Ovary (tissue), 7 donors: ENCODE measurements at regions not wholly inside any gene's neighbourhood (a gene's known extent, or its start where the extent isn't known, plus 50 kb on each side); places are given as distances from the start of the nearest gene placed in this dataset.

ENCODE experiments used
- DNase-seq, 5 donors: peaks; one replicate each; pipeline ENCODE4 v3.0.0-alpha.2; 2019 to 2020
- H3K27ac ChIP-seq, 2 donors: fragments of 200-600 bp; one replicate each; pipeline versions ENCODE4 v1.5.1 to v1.8.0; 2019 to 2022
- H3K27me3 ChIP-seq: fragments of 200-600 bp; one replicate; pipeline ENCODE4 v1.8.0; 2022
- H3K36me3 ChIP-seq: fragments of 200-600 bp; sonication (generic); one replicate; pipeline ENCODE4 v1.5.1; 2019
- H3K4me1 ChIP-seq: one replicate; pipeline ENCODE4 v1.8.1; 2013; ENCODE audit warnings: mild to moderate bottlenecking, moderate library complexity; ENCODE audit not compliant: insufficient read depth
- H3K4me3 ChIP-seq: fragments of 200-600 bp; sonication (generic); one replicate; pipeline ENCODE4 v1.5.1; 2017
- H3K9me3 ChIP-seq, 2 donors: fragments of 200-600 bp in 1 of 2; sonication (generic) in 1 of 2; one replicate each; pipeline versions ENCODE4 v1.5.1 to v1.8.1; 2013 to 2019; ENCODE audit warnings: mild to moderate bottlenecking in 1 of 2, moderate library complexity in 1 of 2
- EP300 ChIP-seq: sonication (generic); formaldehyde crosslinking; IDR thresholded peaks from one replicate; pipeline ENCODE4 v1.6.1; 2017; ENCODE audit warnings: antibody characterized with exemption
- POLR2A ChIP-seq: fragments of 450-650 bp; IDR thresholded peaks from one replicate; pipeline ENCODE4 v1.6.1; 2017; ENCODE audit warnings: antibody characterized with exemption, mild to moderate bottlenecking, moderate library complexity
- WGBS, 3 donors: extraction: QIAGEN DNeasy Blood & Tissue Kit in 1 of 3; methylation state at CpG; one replicate each; pipeline versions ENCODE4 v1.1.5 to v1.1.7; 2013 to 2017; 5-methylcytosine and 5-hydroxymethylcytosine counted together
- intact Hi-C, 4 donors: fragments of 100-400 bp; cut with DNase I; formaldehyde crosslinking; loops; one replicate each; pipeline versions ENCODE4 v1.11.0 to v1.15.1; 2022 to 2023
- TF ChIP-seq, protein P1 (sequence below), 3 donors: fragments of 450-650 bp in 2 of 3; fragments of 200-600 bp in 1 of 3; IDR thresholded peaks; one replicate each; pipeline versions ENCODE4 v1.5.1 to v1.8.0; 2016 to 2022; ENCODE audit warnings: antibody characterized with exemption in 3 of 3, mild to moderate bottlenecking in 1 of 3
- donor health status: DM: no; HTN: no; CAD: no; lungs with moderate emphysema.
- donor health status: DM: no; HTN: no; CAD: no.
- donor health status: Bipolar disorder and iron deficiency.
- donor health status: DM: no; HTN: no; CAD: no.
- donor health status: DM: yes; HTN: yes; CAD: no.

- DNase-seq: no peak
- H3K27ac ChIP-seq: no peak overlapping the region
- H3K4me3 ChIP-seq: no peak overlapping the region
- H3K36me3 ChIP-seq: no peaks in the 10 kb centered on the region
- H3K9me3 ChIP-seq: no peaks in the 10 kb centered on the region
- intact Hi-C loops: no loop called here
- 72 to 78% (median 75%) methylated on average over 5 of the region's 5 CpGs for WGBS, 3 donors
- H3K4me1 ChIP-seq: no peaks in the 10 kb centered on the region
- H3K27me3 ChIP-seq: no peaks in the 10 kb centered on the region
- TF ChIP-seq, protein P1, sequence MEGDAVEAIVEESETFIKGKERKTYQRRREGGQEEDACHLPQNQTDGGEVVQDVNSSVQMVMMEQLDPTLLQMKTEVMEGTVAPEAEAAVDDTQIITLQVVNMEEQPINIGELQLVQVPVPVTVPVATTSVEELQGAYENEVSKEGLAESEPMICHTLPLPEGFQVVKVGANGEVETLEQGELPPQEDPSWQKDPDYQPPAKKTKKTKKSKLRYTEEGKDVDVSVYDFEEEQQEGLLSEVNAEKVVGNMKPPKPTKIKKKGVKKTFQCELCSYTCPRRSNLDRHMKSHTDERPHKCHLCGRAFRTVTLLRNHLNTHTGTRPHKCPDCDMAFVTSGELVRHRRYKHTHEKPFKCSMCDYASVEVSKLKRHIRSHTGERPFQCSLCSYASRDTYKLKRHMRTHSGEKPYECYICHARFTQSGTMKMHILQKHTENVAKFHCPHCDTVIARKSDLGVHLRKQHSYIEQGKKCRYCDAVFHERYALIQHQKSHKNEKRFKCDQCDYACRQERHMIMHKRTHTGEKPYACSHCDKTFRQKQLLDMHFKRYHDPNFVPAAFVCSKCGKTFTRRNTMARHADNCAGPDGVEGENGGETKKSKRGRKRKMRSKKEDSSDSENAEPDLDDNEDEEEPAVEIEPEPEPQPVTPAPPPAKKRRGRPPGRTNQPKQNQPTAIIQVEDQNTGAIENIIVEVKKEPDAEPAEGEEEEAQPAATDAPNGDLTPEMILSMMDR (IDR thresholded peaks at IDR 0.05): no peak
- TF ChIP-seq POLR2A: no peak
- no peak for TF ChIP-seq EP300
Observed at GRCh38 chr14:87186737-87187136, 806.2 kb downstream of the GALC start.

DNA sequence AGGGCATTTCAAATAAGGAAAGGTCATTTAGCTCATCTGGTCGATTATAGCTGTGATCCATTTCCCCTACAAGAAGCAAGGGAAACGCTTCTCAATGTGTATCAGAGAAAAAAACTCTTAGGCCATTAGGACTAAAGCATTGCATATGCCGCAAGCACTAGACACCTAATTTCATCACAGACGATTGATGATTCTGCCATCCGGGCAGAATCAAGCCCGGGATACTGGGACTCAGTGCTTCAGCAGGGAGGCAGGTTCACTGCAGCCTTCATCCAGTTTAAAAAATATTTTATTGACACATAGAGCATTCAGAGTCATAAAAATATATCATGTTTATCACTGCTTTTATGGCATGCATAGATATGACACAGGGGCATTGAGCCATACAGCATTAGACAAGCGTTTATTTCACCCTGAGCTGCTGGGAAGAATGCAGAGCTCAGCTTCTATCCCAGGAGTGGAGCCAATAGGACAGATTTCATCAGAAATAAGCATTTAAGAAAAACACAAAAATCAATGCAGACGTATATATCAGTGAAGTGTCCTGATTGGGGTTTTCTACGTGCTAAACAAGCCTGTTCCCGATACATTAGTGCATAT, 806.9 kb downstream of the GALC start:
- WGBS, 3 donors: 67 to 70% (median 69%) methylated on average over 10 of the region's 10 CpGs
- no peak overlapping the region for H3K27ac ChIP-seq
- no peak overlapping the region for H3K4me3 ChIP-seq
- H3K9me3 ChIP-seq: no peaks in the 10 kb centered on the region
- intact Hi-C loops: no loop called here
- TF ChIP-seq, protein P1 (IDR thresholded peaks at IDR 0.05): no peak
- TF ChIP-seq EP300: no peak
- TF ChIP-seq POLR2A: no peak
- no peaks in the 10 kb centered on the region for H3K4me1 ChIP-seq
- H3K27me3 ChIP-seq: no peaks in the 10 kb centered on the region
- no peak for DNase-seq
- H3K36me3 ChIP-seq: no peaks in the 10 kb centered on the region

- DNase-seq: no peak
- TF ChIP-seq, protein P1 (IDR thresholded peaks at IDR 0.05): no peak
- TF ChIP-seq POLR2A (no peak), EP300 (no peak)
- WGBS, 3 donors: 84 to 89% (median 85%) methylated on average over 4 of the region's 4 CpGs
- H3K27me3 ChIP-seq: no peaks in the 10 kb centered on the region
- H3K9me3 ChIP-seq: no peaks in the 10 kb centered on the region
- intact Hi-C loops: loop anchor here in 1 of 4 donors (5.0 kb wide), 1 partner anchor 208 kb away; no protein-coding TSS in a partner anchor
- no peak overlapping the region for H3K4me3 ChIP-seq
- H3K4me1 ChIP-seq: no peaks in the 10 kb centered on the region
- H3K36me3 ChIP-seq: no peaks in the 10 kb centered on the region
- no peak overlapping the region for H3K27ac ChIP-seq
Observed at GRCh38 chr14:87184180-87184579, 808.8 kb downstream of the GALC start.

GRCh38 chr14:87181288-87181687, 811.7 kb downstream of the GALC start:
- Histone ChIP-seq H3K9me3 (no peaks in the 10 kb centered on the region), H3K4me3 (no peak overlapping the region), H3K36me3 (no peaks in the 10 kb centered on the region), H3K27ac (no peak overlapping the region), H3K4me1 (no peaks in the 10 kb centered on the region), H3K27me3 (no peaks in the 10 kb centered on the region)
- intact Hi-C loops: loop anchor here in 1 of 4 donors (5.0 kb wide), 1 partner anchor 211 kb away; no protein-coding TSS in a partner anchor
- TF ChIP-seq, protein P1 (IDR thresholded peaks at IDR 0.05): no peak
- no peak for TF ChIP-seq POLR2A
- TF ChIP-seq EP300: no peak
- DNase-seq: no peak
- WGBS, 3 donors: 34 to 51% (median 49%) methylated on average over 3 of the region's 3 CpGs
